Coronary artery (tissue), 2 donors: ENCODE measurements at regions not wholly inside any gene's neighbourhood (a gene's known extent, or its start where the extent isn't known, plus 50 kb on each side); places are given as distances from the start of the nearest gene placed in this dataset.

Experiments
- DNase-seq: peaks from one replicate; pipeline ENCODE4 v3.0.0-alpha.2; 2017; ENCODE audit warnings: low spot score
- H3K27ac ChIP-seq, 2 donors: fragments of 200-600 bp; sonication (generic); one replicate each; pipeline ENCODE4 v1.5.1; 2016 to 2019
- H3K4me3 ChIP-seq: fragments of 200-600 bp; sonication (generic); 2 replicates; pipeline ENCODE4 v1.5.1; 2016; ENCODE audit warnings: mild to moderate bottlenecking, moderate library complexity
- CTCF ChIP-seq: fragments of 200-600 bp; sonication (generic); IDR thresholded peaks from one replicate; pipeline ENCODE4 v1.5.1; 2019; ENCODE audit warnings: antibody characterized with exemption

DNA sequence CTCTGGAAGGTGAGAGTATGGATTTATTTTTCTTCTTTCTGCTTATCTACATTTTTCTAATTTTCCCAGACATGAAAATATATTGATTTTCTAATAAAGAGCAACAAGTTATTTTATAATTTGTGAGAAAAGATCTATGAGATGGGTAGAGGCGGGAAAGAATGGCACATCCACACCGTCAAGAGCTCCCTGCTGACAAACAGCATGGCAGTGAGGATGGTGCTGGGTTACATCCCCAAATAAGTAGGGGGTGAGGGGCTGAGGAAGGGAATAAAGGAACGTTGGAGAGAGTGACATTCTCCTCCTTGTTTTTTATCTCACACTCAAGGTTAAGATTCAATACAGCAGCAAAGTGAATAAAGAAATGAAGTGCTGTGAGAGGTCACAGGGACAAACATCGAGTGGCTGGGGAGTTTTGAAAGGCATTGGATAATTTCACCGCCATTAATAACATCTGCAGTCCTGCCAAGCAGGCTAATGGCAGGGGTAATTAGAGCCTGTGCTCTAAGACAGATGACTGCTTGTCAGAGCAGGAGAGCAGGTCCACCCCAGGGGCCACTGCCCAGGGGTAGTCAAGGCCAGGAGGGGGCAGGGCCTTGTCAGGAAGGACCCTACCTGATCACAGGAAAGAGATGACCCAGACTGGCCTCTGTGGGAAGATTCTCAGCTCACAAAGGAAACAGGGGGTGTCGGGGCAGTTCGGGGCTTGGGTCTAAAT is 323.8 kb downstream of the FBXW7 start:
- no peak for TF ChIP-seq CTCF
- DNase-seq: no peak
- H3K4me3 ChIP-seq: no peak overlapping the region
- no peak overlapping the region for H3K27ac ChIP-seq

- no peak for TF ChIP-seq CTCF
- Histone ChIP-seq H3K4me3 (no peak overlapping the region), H3K27ac (no peak overlapping the region)
- DNase-seq: no peak
These were observed 326.0 kb downstream of the FBXW7 start for GRCh38 chr4:152209772-152210493.

- DNase-seq: no peak
- no peak overlapping the region for H3K4me3 ChIP-seq
- TF ChIP-seq CTCF: no peak
- no peak overlapping the region for H3K27ac ChIP-seq
These were observed 328.5 kb downstream of the FBXW7 start for GRCh38 chr4:152207378-152207720.

DNA sequence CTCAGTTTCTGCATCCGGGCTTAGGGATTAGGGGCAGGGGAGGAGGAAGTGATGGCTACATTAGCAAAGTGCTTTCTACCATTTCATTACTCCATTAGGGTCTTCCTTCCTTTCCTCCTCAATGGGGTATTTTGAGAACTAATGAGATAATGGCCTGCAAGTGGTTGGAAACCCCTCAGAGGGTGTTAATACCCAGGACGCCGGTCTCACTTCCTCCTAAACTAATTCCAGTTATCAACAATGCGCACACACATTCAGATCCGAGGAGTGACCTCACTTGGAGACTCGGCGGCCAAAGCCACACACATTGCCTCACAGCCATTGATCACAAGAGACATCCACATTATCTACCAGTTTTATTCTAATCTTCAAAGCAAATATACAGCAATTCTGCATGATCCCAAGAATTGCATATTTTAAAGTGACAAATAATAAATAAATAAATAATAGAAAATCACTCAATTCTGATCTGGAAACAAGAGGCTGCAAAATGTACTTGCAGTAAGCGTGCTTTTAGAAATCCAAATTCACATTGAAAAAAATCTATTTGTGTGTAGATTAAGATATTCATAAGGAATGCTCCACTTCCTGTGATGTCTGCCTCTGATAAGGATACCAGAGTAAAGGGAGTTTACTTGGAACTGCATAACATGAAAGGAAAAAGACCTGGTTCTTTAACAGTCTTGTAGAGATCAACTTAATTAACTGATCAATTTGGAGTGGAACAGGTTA is 329.1 kb downstream of the FBXW7 start:
- no peak for DNase-seq
- TF ChIP-seq CTCF: no peak
- no peak overlapping the region for H3K4me3 ChIP-seq
- no peak overlapping the region for H3K27ac ChIP-seq

DNA sequence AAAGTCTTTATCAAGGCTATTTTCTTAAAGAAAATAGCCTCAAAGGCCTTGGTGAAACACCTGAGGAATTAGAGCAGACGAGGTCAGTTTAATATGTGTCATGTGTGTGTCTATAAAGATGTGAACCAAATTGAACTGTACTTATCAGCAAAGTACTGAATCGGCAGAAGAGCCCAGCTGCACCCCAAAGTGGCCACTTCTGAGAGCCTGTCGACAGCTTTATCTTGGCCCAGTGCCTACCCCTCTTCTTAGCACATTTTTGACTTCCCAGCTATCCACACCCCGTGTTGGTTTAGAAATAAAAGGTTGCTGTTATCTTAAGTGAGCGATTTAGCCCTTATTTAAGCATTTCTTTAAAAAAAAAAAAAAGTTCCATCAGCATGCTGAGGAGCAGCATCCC is 329.7 kb downstream of the FBXW7 start:
- Histone ChIP-seq H3K27ac (no peak overlapping the region), H3K4me3 (no peak overlapping the region)
- DNase-seq: no peak
- TF ChIP-seq CTCF: no peak

DNA sequence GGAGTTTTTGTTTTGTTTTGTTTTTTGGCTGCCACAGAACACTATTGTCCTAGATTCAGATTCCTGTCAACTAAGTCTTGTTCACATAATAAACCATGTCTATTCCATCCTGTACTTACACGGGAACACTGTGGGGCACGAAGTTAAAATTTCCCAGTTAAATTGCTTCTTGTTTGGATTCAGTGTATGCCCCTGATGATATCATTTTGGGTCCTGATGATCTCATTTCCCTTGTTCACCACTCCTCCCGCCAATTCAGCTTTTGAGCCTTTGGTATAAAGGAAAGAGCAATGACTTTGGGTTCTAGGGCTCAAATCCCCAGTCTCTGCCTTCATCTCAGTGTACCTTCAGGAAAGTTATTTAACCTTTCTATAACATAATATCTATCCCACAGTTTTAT is 333.5 kb downstream of the FBXW7 start:
- Histone ChIP-seq H3K4me3 (no peak overlapping the region), H3K27ac (no peak overlapping the region)
- no peak for TF ChIP-seq CTCF
- DNase-seq: no peak
